Astrocyte (in vitro differentiated cells and primary cell): ENCODE measurements at regions not wholly inside any gene's neighbourhood (a gene's known extent, or its start where the extent isn't known, plus 50 kb on each side); places are given as distances from the start of the nearest gene placed in this dataset.

Source experiments
- CTCF ChIP-seq: IDR thresholded peaks from 2 replicates; pipeline ENCODE4 v1.5.1; 2011; ENCODE audit warnings: low read depth, mild to moderate bottlenecking, inconsistent platforms, low read length, moderate library complexity; ENCODE audit not compliant: insufficient read depth
- EZH2 ChIP-seq: IDR thresholded peaks from 2 replicates; pipeline ENCODE4 v1.6.1; 2012; ENCODE audit warnings: mild to moderate bottlenecking, low read length, inconsistent platforms; ENCODE audit not compliant: insufficient read depth

DNA sequence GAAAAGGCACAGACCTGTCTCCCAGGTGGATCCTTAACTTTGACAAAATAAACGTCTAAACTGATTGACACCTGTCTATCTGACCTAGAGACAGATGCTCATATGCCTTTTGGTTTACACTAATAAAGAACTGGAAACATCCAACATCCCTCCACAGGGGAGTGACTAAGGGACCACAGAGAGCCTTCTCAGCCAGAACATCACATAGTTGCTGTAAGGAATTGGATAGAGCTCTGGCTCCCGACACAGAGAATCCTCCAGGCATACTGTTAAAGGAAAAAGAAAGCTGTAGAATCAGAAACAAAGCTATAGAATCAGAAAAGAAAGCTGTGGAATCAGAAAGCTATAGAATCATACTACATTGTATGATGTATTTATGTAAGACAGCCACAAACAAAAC, 258.8 kb downstream of the STK31 start:
- no peak for TF ChIP-seq CTCF
- TF ChIP-seq EZH2: no peak
